HG03175 (cell line): ENCODE measurements at regions not wholly inside any gene's neighbourhood (a gene's known extent, or its start where the extent isn't known, plus 50 kb on each side); places are given as distances from the start of the nearest gene placed in this dataset.

Experiments used
- ATAC-seq: cut with Tn5 transposase; IDR thresholded peaks from one replicate; pipeline ENCODE4 v1.9.1; 2021; ENCODE audit warnings: mild to moderate bottlenecking, moderate library complexity; ENCODE audit not compliant: unreplicated experiment

DNA sequence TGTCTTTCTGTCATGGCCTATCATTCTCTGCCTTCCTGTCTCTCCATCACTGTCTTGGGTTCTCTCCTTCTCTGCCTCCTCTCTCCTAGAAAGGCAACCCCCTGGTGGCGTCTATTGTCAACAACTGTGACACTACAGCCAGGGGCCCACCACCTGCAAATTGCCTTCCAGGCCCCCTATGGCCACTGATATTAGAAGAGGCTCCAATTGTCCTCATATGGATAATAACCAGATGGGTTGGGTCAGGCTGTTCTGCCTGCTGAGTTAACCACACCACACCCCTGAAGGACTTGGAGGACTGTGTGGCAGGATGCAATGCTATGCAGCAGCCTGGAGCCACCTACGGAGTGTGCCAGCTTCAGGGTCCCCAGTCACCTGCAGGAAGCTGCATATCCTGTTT, 665.0 kb downstream of the NTRK3 start:
- no peak for ATAC-seq

DNA sequence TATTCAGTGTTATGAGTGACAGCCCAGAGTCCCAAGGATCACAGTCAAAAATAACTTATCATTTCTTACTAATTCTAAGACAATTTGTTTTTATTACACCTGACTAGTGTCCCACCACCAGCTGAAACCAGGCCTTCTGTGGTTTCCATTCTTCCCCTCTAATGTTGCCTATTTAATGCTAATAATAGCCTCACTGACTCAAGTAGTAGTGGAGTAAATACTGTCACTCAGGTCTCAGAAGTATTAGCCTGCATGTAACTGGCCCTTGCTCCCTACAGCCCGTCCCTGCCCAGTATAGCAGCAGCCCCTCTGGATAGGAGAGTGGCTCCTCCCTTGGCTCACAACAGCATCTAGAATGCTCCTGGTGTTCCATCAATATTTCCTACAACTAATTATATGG, 665.5 kb downstream of the NTRK3 start:
- no peak for ATAC-seq

DNA sequence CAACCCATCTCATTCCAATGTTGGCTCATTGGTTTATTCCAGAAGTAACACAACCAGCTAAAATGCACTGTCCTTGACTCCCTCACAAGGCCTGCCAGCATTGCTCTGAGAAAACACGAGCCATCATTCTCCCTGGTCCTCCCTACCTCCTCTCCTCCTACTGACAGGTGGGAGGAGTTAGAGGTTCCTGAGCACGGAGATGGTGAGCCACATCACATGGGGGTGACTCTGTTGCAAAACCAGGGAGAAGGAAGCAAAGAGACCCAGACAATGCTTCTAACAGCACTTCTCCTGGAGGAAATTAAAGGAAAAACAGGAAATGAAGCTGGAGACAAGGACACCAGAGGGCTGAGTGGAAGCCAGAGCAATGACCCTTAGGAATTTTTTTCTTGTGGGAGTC, 667.4 kb downstream of the NTRK3 start:
- ATAC-seq: no peak

DNA sequence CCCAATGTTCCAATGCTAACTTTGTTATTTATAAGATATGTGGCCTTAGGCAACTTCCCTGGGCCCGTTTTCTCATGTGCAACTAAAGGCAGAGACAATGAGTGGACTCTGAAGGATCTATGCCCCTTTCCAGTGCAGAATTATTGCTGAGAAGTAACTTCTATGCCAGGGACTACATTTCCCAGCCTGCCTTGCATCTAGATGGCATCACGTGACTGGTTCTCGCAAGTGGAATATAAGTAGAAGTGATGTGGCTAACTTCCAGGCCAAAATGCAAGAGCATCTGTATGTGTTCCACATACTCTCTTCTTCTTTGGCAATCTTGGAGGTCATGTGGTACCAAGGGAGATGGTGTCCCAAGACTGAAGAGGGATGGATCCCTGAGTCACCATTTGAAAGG, 674.4 kb downstream of the NTRK3 start:
- ATAC-seq: no peak

DNA sequence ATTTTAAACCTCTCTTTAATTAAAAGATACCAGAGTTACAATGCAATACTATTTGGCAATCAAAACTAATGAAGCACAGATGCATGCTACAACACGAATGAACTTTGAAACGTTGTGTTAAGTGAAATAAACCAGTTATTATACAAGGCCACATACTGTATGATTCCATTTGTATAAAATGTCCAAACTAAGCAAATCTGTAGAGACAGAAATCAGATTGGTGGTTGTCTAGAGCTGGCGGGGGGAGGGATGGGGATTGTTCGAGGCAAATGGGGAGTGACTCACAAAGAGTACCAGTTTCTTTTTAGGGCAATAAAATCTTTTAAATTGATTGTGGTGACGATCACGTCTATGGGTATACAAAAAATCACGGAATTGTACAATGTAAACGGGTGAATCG, 677.0 kb downstream of the NTRK3 start:
- ATAC-seq: no peak

DNA sequence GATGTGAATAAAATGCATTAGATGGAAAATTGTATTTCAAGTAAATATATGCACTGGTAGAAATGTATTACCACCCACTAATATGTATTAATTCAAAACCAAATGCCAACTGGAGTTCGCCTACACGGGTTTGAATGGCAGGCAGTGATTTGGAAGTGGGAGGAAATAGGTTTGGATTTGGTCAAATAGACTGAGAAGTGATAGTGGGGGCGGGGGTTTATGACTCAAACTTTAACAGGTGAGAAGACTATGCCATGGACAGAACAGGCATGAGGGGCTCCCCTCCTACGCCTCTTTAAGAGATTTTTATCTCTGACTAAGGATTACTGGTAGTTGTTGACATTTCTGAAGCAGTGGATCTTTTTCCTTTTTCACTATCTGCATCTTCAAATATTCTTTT, 677.8 kb downstream of the NTRK3 start:
- ATAC-seq: no peak

DNA sequence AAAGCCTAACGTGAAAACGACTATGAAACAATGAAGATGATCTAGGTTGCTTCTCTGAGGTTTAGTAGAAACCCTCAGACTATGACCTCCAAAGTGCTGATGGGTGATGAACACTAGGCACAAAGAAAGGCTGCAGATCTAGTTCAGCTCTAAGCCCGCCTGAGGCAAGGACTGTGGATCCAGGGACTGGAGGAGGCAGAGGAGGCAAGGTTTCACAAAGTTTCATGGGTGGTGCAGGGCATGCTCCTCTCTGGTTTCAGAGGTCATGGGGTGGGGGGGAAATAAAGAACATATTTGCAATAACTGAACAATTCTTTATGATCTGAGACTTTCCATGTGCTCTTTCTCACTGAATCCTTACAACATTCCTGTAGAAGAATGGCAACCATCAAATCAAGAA, 679.2 kb downstream of the NTRK3 start:
- ATAC-seq: no peak

DNA sequence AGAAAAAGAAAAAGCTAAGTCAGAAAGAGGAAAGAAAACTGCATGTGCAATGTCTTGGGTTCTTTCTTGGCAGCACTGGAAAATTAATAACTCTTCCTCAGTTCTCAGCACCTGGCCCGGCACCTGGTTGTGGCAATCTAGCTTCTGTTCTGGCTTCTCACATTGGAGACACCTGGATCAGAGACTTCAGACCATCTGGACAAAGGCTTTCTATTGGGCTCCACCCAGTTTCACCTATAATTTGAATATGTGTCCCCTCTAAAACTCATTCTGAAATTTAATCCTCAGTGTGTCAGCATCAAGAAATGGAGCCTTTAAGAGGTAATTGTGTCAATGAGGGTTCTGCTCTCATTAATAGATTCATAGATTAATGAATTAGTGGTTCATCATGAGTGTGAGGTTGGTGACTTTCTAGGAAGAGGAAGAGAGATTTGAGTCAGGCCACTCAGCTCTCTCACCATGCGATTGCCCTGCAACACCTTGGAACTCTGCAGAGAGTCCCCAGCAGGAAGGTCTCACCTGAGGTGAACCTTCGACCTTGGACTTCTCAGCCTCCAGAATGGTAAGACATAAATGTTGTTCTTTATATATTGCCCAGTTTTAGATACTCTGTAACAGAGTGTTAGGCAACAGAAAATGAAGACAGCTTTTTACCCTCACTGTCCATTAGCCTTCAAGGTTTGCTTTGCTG, 679.9 kb downstream of the NTRK3 start:
- no peak for ATAC-seq

DNA sequence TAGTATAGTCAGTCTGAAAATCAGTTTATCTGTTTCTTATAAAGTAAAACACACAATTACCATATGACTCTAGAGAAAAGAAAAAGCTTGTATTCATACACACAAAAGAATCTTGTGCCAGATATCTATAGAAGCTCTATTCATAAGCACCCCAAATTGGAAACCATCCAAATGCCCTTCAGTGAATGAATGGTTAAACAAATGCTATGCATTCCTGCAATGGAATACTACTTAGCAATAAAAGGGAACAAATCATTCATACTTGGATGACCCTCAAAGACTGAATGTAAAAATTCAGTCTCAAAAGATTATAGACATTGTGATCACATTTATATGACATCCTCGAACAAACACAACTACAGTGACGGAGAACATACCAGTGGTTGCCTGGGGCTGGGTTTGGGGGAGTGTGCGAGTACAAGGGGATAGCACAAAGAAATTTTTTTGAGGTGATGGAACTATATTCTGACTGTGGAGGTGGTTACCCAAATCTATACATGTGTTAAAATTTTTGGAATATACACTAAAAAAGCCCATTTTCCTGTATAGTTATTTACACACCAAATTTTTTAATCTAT, 680.6 kb downstream of the NTRK3 start:
- no peak for ATAC-seq

DNA sequence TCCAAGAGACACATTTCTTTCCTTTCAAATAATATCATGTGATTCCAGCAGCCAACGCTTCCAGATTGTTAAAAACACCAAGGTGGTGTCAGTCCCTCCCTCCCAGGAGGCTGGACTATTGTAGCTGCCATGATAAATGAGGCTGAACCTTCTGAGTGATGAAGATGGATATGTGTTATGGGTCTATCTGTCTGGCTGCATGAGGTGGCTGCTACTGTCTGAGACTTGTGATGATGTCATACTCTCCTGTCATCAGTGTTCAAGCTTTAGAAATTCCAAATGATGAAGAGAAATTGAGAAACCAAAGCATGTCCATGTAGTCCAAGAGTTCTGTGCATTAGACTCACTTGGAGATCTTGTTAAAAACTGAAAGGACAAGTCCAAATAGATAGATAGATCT, 683.0 kb downstream of the NTRK3 start:
- ATAC-seq: no peak

DNA sequence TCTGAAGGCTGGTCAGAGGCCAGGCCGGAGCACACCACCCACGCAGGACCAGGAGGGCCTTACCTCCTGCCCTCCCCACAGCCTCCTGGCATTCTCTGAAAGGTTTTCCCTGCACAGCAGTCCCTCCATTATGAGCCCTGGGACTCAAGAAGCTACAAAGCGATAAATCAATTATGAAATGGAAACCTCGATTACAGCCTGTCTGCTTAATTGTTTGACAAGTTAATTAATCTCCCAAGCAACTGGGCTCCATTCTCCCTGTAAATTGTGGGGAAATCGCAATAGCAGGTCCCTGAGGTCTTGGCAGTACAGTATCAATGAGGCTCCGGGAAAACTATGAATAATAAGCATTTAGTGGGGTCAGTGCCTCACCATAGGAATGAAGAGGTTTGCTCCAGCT, 683.5 kb downstream of the NTRK3 start:
- ATAC-seq: no peak

DNA sequence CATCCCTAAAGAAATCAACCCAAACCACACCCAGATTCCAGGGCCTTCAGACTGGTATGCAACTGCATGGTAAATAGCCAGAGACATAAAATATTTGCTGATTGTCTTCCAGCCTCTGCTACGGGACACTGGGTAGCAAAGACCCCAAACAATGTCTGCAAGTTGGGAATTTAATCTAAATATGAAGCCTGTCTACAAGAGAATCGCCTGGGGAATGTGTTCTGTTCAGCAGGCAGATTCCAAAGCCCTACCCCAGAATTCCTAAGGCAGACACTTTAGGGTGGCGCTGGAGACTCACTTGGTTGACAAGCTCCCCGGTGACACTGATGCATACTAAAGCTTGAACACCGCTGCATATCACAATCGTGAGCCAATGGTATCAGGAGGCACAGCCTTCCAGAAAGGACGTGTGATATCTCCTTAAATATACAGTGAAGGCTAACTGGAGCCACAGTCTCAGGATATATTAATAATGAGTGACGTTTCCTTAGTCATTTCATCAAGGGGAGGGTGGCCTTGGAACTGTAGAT, 684.1 kb downstream of the NTRK3 start:
- ATAC-seq: no peak

DNA sequence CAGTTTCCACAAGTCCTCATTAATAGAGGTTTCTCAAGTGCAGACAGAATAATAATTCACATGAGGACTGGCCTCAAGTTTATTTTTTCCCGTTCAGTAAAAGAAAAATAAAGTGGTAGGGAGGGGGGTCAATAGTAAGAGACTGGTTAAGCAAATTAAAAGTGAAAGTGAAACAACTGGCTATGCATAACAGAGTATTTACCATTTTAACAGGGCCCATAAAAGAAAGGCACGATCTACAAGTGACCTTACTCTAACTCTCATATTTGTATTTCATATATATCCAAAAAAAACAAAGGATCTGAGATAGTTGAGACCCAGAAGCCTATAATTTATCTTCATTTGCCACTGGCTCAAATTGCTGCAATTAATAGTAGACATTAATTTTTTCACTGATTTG, 686.3 kb downstream of the NTRK3 start:
- no peak for ATAC-seq

DNA sequence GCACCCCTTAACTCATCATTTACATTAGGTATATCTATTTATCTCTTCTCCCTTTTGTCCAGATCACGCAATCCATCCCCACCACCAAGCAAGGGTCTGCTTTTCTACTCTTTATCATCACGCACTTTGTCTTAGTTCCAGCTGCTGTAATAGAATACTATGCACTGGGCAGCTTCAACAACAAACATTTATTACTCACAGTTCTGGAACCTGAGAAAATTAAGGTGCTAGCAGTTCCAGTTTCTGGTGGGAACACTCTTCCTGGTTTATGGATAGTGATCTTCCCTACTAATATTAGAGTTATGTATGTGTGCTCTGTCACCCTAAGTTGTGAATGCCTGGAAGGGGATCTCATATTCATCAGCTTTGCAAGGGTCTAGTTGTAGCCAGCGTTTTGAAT, 687.0 kb downstream of the NTRK3 start:
- no peak for ATAC-seq

DNA sequence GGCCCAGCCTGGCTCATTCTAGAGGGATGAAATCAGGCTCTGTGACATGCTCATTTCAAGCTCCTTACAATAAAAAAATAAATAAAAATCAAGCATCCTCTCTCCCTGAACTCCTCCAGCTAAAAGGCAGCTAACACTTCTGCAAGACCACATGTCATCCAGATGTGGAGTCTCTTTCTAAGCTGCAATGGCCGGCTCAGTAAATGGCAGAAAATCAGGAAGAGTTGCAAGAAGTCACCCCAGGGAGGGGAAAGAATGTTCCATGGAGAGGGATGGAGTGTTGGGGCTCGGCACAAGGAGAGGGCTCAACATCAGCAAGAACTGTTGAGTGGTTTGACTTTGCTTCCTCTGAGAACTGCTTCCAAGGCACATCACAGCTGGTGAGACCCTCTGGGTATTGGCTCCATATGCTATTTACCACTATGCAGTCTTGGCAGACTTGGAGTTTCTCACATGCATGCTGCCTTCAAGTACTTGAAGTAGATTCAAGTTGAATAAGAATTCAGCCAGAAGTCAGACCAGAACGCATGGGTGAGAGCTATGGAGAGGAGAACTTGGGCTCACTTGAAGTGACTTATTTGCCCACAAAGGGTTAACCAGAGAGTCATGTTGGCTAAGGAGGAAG, 689.0 kb downstream of the NTRK3 start:
- no peak for ATAC-seq

DNA sequence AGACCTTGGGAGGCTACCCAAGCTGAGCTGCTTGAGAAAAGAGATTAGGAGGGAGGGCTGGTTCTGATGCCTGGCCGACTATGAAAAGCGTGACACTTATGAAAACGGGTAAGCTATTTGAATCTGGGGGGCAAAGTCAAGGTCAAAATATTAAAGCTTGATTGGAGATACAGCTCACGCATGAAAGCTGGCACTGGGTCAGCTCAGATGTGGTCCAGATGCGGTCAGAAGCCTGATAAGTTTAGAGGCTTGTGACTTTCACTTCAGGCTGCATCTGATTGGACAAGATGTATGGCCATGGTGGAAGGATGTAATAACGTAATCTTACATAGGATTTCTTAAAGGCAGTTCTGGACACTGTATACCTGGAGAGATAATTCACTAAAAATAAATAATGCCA, 690.3 kb downstream of the NTRK3 start:
- no peak for ATAC-seq

DNA sequence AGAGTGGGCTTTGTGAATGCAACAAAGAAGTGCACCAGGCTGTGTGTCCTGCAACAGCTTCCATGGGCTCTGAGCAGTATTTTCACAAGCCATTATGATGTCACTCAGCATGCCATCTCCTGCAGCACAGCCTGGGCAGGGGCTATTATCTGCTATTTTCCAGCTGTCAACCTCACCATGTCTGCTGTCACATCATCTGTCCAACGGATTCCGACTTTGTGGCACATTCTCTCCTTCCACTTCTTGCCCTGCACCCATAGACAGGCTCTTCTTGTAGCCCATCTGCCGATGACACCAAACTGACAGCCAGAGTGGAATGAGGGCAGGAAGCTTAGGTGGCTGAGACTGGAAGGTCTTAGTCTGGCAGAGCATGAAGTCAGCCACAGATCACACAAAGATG, 691.9 kb downstream of the NTRK3 start:
- no peak for ATAC-seq

DNA sequence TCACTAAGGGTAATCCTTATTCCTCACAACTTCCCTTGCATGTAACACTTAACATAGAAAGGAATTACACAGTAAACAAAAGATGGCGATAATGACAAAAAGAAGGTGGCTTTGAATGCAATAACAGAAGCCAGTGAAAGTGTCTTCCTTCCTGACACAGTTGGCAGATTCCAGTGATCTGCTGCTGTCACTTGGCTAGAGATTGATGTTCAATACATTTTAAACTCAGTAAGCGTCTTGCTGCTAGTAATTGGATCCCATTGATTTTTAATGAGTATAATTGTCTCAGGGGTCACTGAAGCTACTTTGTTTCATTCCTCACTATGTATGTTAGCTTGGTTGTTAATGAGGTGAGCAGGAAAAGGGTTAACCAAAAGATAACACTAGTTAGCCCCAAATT, 692.7 kb downstream of the NTRK3 start:
- ATAC-seq: no peak

DNA sequence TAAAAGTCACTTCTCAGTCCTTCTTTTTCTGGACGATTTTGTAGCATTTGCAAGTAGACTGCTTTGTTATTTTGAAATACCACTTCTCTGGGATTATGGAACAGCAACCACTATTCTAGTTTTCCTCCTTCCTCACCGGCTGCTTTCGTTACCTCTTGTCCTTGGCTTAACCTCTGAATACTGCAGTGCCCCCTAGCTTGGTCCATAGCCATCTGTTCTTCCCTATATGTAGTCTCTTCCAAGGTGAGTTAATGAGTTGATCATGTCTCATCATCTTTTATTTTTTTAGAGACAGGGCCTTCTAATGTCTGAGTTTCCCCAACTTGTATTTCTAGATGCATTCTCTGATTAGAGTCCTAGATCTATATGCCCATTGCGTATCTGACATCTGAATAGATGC, 694.3 kb downstream of the NTRK3 start:
- ATAC-seq: no peak

DNA sequence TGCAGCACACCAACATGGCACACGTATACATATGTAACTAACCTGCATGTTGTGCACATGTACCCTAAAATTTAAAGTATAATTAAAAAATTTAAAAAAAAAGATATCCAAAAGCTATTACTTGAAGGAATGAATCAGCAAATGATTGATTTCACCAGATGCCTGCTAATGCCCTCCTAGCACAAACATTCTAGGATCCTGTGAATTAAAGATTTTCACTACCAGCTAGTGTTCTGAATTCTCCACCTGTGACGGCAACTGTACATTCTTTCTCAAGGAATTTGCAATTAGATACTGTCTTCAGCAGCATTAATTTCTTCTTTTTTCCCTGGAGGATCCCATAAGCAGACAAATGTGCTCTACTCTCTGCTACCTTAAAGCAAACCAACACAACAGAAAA, 694.9 kb downstream of the NTRK3 start:
- no peak for ATAC-seq

DNA sequence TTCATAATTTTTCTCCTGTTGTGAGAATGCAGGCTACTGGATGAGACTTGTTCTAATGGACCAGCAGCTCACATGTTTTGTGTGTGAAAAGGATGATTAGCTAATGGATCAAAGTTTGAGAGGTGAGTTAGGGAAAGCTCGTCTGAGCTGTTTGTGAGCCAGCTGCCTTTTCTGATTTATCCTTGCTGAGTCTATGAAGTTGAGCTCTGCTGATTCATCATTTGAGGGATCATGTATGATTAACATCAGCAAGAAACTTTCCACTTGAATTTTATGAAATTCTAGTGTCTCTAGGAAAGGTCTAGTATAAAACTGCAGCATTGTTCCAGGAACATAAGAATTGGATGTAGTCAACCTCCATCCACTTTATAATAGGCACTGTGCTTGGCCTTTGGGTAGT, 698.7 kb downstream of the NTRK3 start:
- ATAC-seq: no peak

DNA sequence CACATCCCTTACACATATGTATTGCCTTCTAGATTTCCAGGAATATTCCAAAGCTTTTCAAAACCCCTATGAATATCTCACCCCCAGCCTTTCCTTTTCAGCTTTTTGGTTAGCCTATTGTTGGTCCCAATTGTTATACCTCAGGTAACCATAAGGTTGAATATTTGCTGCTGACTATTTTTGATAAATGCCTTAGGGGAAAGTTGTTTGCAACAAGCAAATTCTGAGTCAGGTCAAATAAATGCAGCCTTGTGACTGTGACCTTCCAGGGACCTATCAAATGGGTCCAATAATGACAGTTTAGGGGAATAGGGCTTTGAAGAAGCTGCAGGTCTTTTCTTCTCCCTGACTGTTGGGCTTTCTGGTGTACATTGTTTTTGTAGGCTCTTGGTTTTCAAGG, 699.7 kb downstream of the NTRK3 start:
- no peak for ATAC-seq

DNA sequence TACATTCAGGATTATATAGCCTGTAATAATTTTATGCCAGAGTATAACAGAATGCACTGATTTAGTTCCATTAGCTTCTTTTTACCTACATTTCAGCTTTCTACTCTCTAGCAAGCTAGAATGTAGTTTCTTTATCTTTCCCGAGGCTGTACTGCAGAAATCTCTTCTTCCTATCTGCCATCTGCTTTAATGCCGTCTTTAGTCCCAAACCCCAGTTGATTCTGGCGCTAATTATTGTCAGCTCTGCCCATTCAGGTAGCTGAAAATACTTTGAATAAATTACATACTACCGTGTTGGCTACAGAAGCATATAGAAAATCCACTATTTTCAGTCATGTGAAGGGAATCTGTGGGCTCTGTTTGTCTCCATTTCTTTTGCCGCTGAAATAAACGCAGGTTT, 706.7 kb downstream of the NTRK3 start:
- ATAC-seq: no peak
